NOMO-1 treated with DMSO at 0.1 percent for 48 hours (cell line): ENCODE measurements at regions not wholly inside any gene's neighbourhood (a gene's known extent, or its start where the extent isn't known, plus 50 kb on each side); places are given as distances from the start of the nearest gene placed in this dataset.
"Not testable (repeated sequence)": the region's sequence is repeated elsewhere in the genome, so short reads cannot be mapped to it uniquely, and the experiment has no call there.

ENCODE experiments used
- DNase-seq: peaks from one replicate; lab custom pipeline; 2025; ENCODE audit not compliant: unreplicated experiment; lab: John Stamatoyannopoulos, UW

GRCh38 chrX:76774912-76775311 lies 347.4 kb downstream of the MAGEE1 start:
- DNase-seq: not testable (repeated sequence)

- no peak for DNase-seq
Observed at GRCh38 chrX:76796311-76796710, 368.8 kb downstream of the MAGEE1 start.

DNA sequence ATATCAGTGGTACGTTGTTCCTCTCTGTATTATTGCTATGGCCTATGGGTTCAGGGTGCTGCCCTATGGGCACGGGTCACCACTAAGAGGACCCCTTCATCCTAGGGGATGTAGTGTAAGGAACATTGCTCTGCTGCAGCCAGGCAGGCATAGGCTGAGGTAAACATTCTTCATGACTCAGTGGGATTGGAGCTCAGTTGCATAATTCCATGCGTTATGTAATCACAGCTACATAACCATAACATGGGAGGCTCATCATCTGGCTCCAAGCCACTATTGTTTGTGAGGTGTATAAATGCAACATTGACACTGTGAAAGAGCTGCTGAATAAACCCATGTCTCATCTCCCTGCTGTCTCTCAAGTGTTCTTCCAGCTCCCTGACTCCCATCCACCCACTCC lies 375.2 kb downstream of the MAGEE1 start:
- DNase-seq: no peak

DNA sequence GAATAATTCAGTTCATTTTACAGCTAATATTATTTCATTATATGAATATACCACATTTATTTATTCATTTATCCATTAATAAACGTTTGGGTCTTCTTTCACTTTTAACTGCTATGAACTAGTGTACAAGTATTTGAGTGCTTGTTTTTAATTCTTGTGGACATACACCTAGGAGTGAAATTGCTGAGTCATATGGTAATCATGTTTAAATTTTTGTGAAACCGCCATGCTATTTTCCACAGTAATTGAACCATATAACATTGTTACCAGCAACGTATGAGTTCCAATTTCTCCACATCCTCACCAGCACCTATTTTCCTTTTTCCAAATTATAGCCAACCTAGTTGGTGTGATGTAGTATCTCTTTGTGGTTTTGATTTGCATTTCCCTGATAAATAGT lies 388.2 kb downstream of the MAGEE1 start:
- DNase-seq: no peak

DNA sequence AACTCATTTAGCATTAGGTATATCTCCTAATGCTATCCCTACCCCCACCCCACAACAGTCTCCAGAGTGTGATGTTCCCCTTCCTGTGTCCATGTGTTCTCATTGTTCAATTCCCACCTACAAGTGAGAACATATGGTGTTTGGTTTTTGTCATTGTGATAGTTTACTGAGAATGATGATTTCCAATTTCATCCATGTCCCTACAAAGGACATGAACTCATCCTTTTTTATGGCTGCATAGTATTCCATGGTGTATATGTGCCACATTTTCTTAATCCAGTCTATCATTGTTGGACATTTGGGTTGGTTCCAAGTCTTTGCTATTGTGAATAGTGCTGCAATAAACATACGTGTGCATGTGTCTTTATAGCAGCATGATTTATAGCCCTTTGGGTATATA lies 389.8 kb downstream of the MAGEE1 start:
- not testable (repeated sequence) for DNase-seq

GRCh38 chrX:76821276-76821675 lies 393.8 kb downstream of the MAGEE1 start:
- DNase-seq: no peak

- DNase-seq: no peak
Observed at GRCh38 chrX:76827672-76828071, 400.2 kb downstream of the MAGEE1 start.

- not testable (repeated sequence) for DNase-seq
Observed at GRCh38 chrX:76840902-76841301, 413.4 kb downstream of the MAGEE1 start.

- no peak for DNase-seq
Observed at GRCh38 chrX:76850851-76851250, 423.3 kb downstream of the MAGEE1 start.

- no peak for DNase-seq
Observed at GRCh38 chrX:76862509-76862908, 435.0 kb downstream of the MAGEE1 start.

DNA sequence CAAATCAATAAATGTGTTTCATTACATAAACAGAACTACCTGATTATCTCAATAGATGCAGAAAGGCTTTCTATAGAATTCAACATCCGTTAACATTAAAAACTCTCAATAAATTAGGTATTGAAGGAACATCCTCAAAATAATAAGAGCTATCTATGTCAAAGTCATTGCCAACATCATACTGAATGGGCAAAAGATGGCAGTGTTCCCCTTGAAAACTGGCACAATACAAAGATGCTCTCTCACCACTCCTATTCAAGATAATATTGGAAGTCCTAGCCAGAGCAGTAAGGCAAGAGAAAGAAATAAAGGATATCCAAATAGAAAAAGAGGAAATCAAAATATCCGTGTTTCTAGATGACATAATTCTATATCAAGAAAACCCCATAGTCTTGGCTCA lies 466.4 kb downstream of the MAGEE1 start:
- DNase-seq: no peak

- DNase-seq: no peak
Observed at GRCh38 chrX:76915836-76916235, 488.3 kb downstream of the MAGEE1 start.

GRCh38 chrX:76918033-76918432 lies 490.5 kb downstream of the MAGEE1 start:
- DNase-seq: no peak

DNA sequence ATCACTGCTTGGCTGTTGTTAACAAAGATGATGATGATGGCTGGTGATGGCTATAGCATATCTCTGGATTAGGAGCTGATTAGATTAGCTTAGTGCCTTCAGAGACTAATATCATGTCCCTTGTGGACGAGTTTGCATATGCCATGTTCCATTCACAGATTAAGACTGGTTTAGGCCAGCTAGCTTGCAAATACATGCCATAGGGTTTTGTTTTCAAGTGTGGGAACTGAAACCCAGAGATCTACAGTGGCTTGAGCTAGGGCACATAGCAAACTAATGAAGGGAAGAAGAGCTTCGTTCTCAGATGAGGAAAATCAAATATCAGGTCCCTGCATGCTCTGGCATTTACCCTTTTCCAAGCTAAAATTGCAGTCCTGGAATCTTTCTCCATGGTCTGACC lies 492.3 kb downstream of the MAGEE1 start:
- DNase-seq: no peak

DNA sequence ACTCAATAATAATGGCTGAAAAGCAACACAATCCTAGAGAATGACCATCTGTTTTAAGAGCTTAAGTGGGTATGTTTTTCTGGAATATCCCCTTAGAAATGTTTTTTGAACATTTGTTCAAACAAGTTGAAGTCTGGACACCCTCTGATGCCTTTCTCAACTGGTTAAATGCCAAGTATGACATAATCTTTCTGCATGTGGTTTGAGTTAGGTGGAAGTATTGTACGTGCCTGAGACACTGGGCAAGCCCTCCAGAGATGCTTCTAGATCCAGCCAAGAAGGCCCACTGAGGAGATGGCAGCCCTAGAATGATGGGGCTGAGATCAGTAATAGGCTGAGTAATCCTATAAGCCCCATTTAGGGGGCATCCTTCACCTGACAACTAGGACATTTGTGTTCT lies 493.1 kb downstream of the MAGEE1 start:
- DNase-seq: no peak

DNA sequence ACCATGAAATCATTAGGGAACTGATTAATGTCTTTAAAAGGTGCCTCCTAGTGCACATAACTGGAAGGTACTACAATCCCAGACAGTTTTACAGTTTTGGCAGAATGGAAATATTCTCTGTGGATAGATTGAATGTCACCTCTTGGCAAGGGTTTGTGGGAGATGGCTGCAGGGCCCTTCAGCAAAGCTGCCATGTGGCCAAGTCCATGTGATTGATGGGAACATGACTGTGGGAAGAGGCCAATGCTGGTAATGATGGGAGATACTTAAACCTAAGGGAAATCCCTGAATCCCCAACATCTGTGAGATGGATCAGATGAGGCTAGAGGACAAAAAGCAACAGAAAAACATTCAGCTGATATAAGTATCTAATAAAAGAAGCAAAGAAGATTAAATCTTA lies 493.7 kb downstream of the MAGEE1 start:
- no peak for DNase-seq

DNA sequence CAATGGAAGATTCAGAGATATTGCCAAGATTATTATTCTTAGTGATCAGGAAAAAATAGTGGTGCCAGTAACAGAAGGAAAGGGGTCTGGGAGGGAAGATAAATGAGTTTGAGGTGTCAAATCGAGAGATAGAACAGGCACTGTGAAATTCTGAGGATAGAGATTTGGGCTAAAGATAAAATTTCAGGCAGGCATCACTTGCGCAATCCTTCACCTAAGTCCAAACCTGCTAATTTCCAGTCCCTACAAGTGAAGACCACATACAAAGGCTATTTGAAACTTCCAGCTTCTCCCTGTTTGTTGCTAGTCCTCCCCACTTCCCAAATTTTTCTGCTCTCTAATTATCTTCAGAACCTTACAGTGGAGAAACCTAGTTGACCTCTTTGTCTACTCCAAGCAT lies 494.6 kb downstream of the MAGEE1 start:
- no peak for DNase-seq

DNA sequence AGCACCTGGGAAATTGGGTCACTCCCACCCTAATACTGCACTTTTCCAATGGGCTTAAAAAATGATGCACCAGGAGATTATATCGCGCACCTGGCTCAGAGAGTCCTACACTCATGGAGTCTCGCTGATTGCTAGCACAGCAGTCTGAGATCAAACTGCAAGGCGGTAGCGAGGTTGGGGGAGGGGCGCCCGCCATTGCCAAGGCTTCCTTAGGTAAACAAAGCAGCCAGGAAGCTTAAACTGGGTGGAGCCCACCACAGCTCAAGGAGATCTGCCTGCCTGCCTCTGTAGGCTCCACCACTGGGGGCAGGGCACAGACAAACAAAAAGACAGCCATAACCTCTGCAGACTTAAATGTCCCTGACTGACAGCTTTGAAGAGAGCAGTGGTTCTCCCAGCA lies 497.1 kb downstream of the MAGEE1 start:
- not testable (repeated sequence) for DNase-seq

- DNase-seq: peak; percentile 2
Observed at GRCh38 chrX:76931518-76931917, 504.0 kb downstream of the MAGEE1 start.

- DNase-seq: no peak
Observed at GRCh38 chrX:76957485-76957884, 489.7 kb upstream of the FGF16 start.

- DNase-seq: no peak
Observed at GRCh38 chrX:76971393-76972376, 475.5 kb upstream of the FGF16 start.

- no peak for DNase-seq
Observed at GRCh38 chrX:76977452-76977851, 469.7 kb upstream of the FGF16 start.

- no peak for DNase-seq
Observed at GRCh38 chrX:76987381-76987780, 459.8 kb upstream of the FGF16 start.
